Endodermal cell (in vitro differentiated cells): ENCODE measurements at regions not wholly inside any gene's neighbourhood (a gene's known extent, or its start where the extent isn't known, plus 50 kb on each side); places are given as distances from the start of the nearest gene placed in this dataset.

ENCODE experiments used
- DNase-seq: peaks from one replicate; pipeline ENCODE4 v3.0.0-alpha.2; 2017
- H3K27ac ChIP-seq: 2 replicates; pipeline ENCODE4 v1.5.1; 2013; ENCODE audit warnings: mild to moderate bottlenecking, low read depth, low read length, moderate library complexity
- H3K27me3 ChIP-seq: 2 replicates; pipeline ENCODE4 v1.6.1; 2013; ENCODE audit warnings: mild to moderate bottlenecking, low read length, moderate library complexity; ENCODE audit not compliant: insufficient read depth, control insufficient read depth, poor library complexity, severe bottlenecking
- H3K36me3 ChIP-seq: 2 replicates; pipeline ENCODE4 v1.7.0; 2013; ENCODE audit warnings: mild to moderate bottlenecking, low read length, moderate library complexity; ENCODE audit not compliant: control insufficient read depth, insufficient read depth
- H3K4me1 ChIP-seq: one replicate; pipeline ENCODE4 v1.7.0; 2013; ENCODE audit warnings: low read length; ENCODE audit not compliant: control insufficient read depth, insufficient read depth
- H3K4me3 ChIP-seq: 2 replicates; pipeline ENCODE4 v1.5.1; 2013; ENCODE audit warnings: mild to moderate bottlenecking, low read length, moderate library complexity
- H3K9ac ChIP-seq: 2 replicates; pipeline ENCODE4 v1.6.1; 2013; ENCODE audit warnings: mild to moderate bottlenecking, low read length, moderate library complexity; ENCODE audit not compliant: poor library complexity, severe bottlenecking; ENCODE audit errors: extremely low read depth
- H3K9me3 ChIP-seq: 2 replicates; pipeline ENCODE4 v1.6.1; 2013; ENCODE audit warnings: mild to moderate bottlenecking, low read length, moderate library complexity; ENCODE audit not compliant: control insufficient read depth
- H3K27ac Mint-ChIP-seq: 2 replicates; pipeline ENCODE4 v1.8.0; 2020; ENCODE audit warnings: mixed read lengths
- H3K27me3 Mint-ChIP-seq: 2 replicates; pipeline ENCODE4 v1.8.0; 2021; ENCODE audit warnings: mild to moderate bottlenecking, mixed read lengths; ENCODE audit not compliant: insufficient read depth
- H3K36me3 Mint-ChIP-seq: 2 replicates; pipeline ENCODE4 v1.8.0; 2020; ENCODE audit warnings: low read depth, mixed read lengths
- H3K4me1 Mint-ChIP-seq: 2 replicates; pipeline ENCODE4 v1.8.0; 2020; ENCODE audit warnings: mixed read lengths
- H3K4me3 Mint-ChIP-seq: 2 replicates; pipeline ENCODE4 v1.8.0; 2020; ENCODE audit warnings: mild to moderate bottlenecking, moderate library complexity, mixed read lengths
- H3K9me3 Mint-ChIP-seq: 2 replicates; pipeline ENCODE4 v1.8.0; 2020; ENCODE audit warnings: mild to moderate bottlenecking, mixed read lengths
- CTCF ChIP-seq: fragments of 200-600 bp; sonication (generic); conservative IDR thresholded peaks from 2 replicates; pipeline ENCODE4 v1.5.0; 2021; ENCODE audit warnings: antibody characterized with exemption, mild to moderate bottlenecking
- WGBS, 2 experiments: methylation state at CpG; one replicate each; pipeline versions ENCODE4 v1.1.5 to v1.1.7; 2013; ENCODE audit warnings: missing lambda C conversion rate in 2 of 2, mixed read lengths in 1 of 2; ENCODE audit not compliant: insufficient coverage in 1 of 2, insufficient read length in 1 of 2; 5-methylcytosine and 5-hydroxymethylcytosine counted together

DNA sequence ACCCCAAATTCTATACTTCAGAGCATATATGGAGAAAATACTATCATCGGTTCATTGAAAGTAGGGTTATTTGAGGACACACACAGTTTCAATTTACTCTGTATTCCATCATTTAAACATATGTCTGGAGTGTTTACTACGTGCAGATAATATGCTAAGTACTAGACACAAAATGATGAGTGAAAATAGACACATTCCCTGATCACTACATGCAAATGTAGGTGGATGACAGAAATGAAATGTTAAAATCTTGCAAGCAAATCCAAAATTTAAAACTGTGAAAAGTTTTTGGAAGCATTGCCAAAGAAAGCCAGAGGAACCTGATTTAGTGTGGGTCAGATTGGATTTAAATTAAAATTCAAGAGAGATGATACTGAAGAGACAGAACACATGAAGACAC is 1106.6 kb downstream of the CBLN2 start:
- H3K9me3 Mint-ChIP-seq: no peaks in the 10 kb centered on the region
- TF ChIP-seq CTCF: no peak
- WGBS, 2 experiments: no CpG with 5 or more reads among the region's 2 CpGs

GRCh38 chr18:71433373-71433772 is 1110.8 kb downstream of the CBLN2 start:
- Mint-ChIP-seq H3K27ac (no peak overlapping the region), H3K4me3 (no peak overlapping the region), H3K4me1 (no peaks in the 10 kb centered on the region), H3K36me3 (no peaks in the 10 kb centered on the region), H3K9me3 (no peaks in the 10 kb centered on the region), H3K27me3 (no peaks in the 10 kb centered on the region)
- Histone ChIP-seq H3K4me1 (no peaks in the 10 kb centered on the region), H3K9ac (no peak overlapping the region), H3K27me3 (no peaks in the 10 kb centered on the region), H3K9me3 (peaks cover 74% of the 10 kb centered on the region), H3K27ac (no peak overlapping the region), H3K36me3 (no peaks in the 10 kb centered on the region), H3K4me3 (no peak overlapping the region)
- no peak for DNase-seq
- TF ChIP-seq CTCF: no peak
- WGBS, 2 experiments: 75 to 76% methylated on average over 2 of the region's 2 CpGs

More for the DNA sequence above, 1106.6 kb downstream of the CBLN2 start:
- H3K9ac ChIP-seq: no peak overlapping the region
- Mint-ChIP-seq H3K27me3 (no peaks in the 10 kb centered on the region), H3K4me1 (no peaks in the 10 kb centered on the region), H3K36me3 (no peaks in the 10 kb centered on the region), H3K27ac (no peak overlapping the region), H3K4me3 (no peak overlapping the region)
- H3K36me3 ChIP-seq: no peaks in the 10 kb centered on the region
- no peak overlapping the region for H3K27ac ChIP-seq
- H3K4me1 ChIP-seq: no peaks in the 10 kb centered on the region
- DNase-seq: no peak
- H3K9me3 ChIP-seq: peaks cover 70% of the 10 kb centered on the region
- H3K27me3 ChIP-seq: no peaks in the 10 kb centered on the region
- H3K4me3 ChIP-seq: no peak overlapping the region

- no peak overlapping the region for H3K4me3 ChIP-seq
- no peak for DNase-seq
- no peaks in the 10 kb centered on the region for H3K27me3 Mint-ChIP-seq
- no peaks in the 10 kb centered on the region for H3K4me1 Mint-ChIP-seq
- no peaks in the 10 kb centered on the region for H3K9me3 Mint-ChIP-seq
- peaks cover 63% of the 10 kb centered on the region for H3K9me3 ChIP-seq
- H3K4me1 ChIP-seq: no peaks in the 10 kb centered on the region
- H3K4me3 Mint-ChIP-seq: no peak overlapping the region
- no peak overlapping the region for H3K27ac ChIP-seq
- no peaks in the 10 kb centered on the region for H3K36me3 ChIP-seq
- no peak overlapping the region for H3K27ac Mint-ChIP-seq
- no peak for TF ChIP-seq CTCF
- H3K9ac ChIP-seq: no peak overlapping the region
- no peaks in the 10 kb centered on the region for H3K27me3 ChIP-seq
- no peaks in the 10 kb centered on the region for H3K36me3 Mint-ChIP-seq
Observed at GRCh38 chr18:71431689-71432088, 1112.5 kb downstream of the CBLN2 start.
